GM19324 (cell line): ENCODE measurements at regions not wholly inside any gene's neighbourhood (a gene's known extent, or its start where the extent isn't known, plus 50 kb on each side); places are given as distances from the start of the nearest gene placed in this dataset.

Experiments used
- ATAC-seq: cut with Tn5 transposase; IDR thresholded peaks from one replicate; pipeline ENCODE4 v1.9.1; 2021; ENCODE audit warnings: mild to moderate bottlenecking, moderate library complexity; ENCODE audit not compliant: unreplicated experiment, low FRiP score

DNA sequence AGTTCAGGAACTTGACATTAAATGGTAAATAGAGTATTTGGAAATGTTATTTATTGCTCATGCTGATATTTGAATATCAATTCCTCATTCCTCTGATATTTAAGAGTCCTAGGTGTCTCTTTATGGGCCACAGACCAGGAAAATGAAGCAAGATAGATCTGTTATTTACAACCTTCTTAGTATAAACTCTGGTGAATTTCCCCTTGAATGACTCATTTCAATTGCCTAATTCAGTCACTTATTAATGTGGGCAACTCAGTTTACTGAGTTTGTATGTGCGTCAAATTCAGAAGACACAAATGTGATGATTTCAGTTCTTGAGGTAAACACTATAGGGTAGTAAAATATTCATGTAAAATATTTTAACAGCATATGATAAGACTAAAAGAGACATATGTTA, 1404.4 kb upstream of the PRMT6 start:
- no peak for ATAC-seq

DNA sequence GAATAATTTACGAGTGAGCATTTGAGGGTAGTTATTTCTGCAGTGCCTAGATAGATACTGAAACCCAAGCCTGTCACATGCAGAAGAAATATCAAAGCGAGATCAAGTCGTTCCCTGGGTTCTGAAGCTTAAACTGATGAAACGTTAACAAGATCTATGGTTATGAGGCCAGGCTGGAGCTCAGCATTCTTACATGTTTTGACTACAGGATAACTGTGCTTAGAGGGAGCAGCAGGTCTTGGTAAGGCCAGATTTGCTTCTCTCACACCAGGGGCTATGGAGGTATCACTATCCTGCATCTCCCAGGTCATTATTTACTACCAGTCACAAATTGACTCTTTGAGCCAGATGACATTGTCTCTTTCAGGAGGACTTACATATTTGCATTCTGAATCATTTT, 1401.4 kb upstream of the PRMT6 start:
- no peak for ATAC-seq

DNA sequence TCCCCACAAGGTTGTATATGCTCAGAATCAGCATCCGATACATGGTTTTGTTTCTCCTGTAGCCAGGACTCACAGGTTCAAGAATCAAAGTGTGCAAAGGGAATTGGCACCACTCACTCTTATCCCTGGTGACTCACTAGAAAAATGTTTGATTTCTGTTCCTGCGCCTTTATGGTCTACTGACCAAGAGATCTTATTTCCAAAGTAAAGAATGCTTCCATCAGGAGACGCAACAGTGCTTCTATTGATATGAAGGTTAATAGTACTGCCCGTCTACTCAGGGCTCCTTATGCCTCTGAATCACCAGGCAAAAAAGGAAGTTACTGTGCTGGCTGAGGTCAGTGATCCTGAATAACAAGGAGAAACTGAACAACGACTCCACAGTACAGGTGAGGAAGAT, 1392.0 kb upstream of the PRMT6 start:
- ATAC-seq, result no peak

DNA sequence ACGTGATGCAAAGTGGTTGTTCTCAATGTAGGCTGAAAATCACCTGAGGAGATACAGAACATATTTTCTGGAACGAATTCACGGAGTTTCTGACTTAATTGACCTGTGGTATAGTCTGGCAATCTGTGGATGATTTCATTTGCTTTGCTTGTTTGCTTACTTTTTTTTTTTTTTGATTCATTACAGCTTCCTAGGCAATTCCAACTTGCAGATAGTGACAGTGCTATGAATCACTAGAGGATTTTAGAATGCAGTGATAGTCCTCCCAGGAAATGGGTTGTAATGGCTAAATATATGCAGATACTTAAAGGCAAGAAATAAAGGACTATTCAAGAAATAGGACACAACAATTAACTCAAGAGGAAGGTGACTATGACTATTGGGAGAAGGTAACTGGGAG, 1378.1 kb upstream of the PRMT6 start:
- ATAC-seq, result no peak

DNA sequence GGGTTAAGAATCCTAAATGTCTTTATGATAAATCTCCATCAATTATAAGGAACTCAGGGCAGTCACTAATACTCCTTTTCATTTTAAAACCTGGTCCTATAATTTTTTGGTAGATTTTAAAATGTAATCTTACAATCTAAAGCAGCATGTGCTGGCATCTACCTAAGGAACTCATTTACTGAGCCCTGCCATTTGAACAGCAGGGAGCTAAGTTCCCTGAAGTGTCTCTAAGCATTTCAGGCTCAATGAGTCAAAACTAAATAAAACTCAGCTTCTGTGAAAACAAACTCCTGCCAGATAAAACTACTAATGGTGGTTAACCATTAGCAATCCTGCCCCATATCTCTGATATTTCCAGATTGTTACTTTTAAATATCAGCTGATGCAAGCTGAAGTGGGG, 1371.8 kb upstream of the PRMT6 start:
- no peak for ATAC-seq

DNA sequence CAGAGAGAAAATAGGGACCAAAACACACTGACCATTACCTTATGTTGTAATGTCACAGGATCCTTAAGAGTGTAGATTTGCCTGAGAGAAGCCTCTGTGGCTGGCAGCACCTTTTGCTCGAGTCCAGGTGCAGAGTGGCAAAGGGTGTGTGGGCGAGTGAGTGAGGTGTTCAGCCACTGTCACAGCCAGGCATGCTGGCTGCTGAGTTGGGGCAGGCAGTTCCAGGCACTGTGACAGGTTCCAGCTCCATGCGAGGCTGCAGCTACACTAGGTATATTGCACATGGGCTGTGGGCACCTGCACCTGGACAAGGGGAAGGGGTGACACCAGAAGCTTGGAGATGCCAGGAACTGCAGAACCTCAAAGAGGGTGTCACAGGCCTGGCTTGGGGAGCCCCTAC, 1370.4 kb upstream of the PRMT6 start:
- no peak for ATAC-seq

DNA sequence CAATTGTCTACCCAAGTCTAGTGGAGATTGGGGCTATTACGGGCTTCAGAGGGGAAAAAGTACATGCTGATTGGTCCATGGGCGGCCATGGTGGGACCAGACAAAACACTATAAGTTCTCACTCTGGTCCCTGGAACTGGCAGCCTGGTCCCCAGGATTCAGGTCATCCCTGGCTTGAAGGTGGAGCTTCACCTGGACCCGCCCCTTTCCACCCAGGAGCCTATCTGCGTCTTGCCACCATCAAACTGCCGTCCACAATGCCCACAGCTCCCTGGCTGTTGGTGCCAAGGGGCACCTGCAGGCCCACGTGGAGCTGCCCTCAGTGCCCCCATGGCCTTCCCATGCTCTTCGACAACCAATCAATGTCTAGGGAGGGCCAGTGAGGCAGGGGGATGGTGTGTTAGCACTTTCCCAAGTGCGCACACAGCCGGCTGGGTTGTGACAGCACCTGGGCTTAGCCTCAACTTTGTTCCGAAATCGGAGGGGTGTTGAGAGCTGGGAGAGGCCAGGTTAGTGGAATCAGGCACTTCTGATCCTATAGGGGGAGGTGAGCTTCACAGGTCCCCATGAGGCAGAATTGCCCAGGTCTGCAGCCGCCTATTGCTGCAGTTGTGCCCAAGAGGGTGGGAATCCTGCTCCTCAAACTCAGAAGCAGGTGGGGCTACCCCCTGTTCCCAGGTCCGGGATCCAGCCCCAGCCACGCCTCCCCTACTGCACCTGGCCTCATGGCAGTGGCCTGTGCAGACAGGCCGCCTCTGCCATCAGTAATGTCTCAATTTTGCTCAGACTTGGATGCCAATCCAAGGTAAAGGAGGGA, 1369.4 kb upstream of the PRMT6 start:
- ATAC-seq, result no peak

DNA sequence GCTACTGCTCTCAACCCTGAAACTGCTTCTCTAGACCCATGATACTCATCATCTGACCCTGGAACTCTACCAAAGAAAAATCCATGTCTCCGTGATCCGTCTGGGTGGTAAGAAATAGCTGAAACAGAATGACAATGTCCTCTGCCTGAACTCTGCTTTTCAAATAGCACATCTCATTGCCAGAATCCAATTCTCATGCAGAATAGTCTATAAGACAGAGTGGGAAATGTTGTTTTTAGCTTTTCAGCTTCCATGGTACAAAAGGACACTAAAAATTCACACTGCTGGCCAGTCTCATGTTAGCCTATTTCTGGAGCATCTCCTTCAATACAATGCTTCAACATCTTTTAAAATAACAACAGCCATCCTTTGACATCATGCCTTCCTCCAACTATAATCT, 1355.8 kb upstream of the PRMT6 start:
- no peak for ATAC-seq

DNA sequence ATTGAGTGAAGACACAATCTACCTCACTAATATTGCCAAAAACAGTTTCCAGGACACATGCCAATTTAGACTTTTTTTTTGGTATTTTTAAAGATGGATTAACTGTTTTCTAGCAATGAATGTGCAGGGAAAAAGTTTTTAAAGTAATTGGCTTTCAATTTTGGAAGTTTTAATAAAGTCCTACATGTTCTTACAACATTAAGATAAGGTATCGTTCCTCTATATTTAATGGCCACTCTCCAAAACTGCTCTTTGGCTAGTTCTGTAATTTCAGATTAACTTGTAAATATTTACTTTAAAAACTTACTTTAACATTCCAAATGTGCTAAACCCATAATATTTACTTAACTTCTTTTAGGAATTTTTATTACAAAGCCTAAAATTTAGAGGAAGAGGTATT, 1332.2 kb upstream of the PRMT6 start:
- no peak for ATAC-seq

DNA sequence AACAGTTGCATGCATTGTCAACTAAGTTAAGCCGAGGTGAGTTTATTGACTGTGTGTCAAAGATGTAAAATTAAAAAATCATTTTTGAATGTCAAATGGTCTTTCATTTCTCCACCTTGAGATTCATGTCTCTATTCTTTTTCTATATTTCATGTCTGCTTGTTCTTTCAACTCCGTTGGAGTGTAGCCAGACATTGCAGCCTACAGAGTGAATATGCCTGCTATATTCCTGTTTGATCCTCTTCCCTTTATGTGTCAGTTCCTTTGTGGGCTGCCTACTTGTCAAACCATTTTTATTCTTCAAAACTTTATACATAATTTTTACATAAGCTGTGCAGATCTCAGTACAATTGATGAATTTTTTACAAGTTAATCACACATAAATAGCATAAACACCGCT, 1325.8 kb upstream of the PRMT6 start:
- no peak for ATAC-seq

DNA sequence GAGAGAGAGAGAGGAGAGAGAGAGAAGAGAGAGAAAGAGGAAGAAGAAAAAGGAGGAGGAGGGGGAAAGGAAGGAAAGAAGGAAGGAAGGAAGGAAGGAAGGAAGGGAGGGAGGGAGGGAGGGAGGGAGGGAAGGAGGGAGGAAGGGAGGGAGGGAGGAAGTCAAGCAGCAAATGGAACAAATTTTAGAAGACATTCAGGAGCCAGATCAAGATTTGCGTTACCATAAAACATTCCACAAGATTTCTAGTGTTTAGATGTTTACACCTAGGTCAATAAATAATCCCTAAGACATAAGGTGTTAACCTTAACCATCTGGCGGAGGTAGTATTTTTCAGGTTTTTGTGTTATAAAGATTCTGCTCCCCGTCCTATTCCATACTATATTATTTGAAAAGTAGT, 1320.1 kb upstream of the PRMT6 start:
- no peak for ATAC-seq

DNA sequence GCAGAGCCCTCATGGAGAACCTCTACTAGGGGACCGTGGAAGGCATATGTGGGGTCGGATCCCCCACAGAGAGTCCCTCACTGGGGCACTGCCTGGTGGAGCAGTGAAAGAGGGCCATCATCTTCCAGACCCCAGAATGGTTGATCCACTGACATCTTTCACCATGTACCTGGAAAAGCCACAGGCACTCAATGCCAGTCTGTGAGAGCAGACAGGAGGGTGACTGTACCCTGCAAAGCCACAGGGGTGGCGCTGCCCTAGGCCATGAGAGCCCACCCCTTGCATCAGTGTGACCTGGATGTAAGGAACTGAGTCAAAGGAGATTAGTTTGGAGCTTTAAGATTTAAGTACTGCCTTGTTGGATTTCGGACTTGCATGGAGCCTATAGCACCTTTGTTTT, 1276.7 kb upstream of the PRMT6 start:
- no peak for ATAC-seq

DNA sequence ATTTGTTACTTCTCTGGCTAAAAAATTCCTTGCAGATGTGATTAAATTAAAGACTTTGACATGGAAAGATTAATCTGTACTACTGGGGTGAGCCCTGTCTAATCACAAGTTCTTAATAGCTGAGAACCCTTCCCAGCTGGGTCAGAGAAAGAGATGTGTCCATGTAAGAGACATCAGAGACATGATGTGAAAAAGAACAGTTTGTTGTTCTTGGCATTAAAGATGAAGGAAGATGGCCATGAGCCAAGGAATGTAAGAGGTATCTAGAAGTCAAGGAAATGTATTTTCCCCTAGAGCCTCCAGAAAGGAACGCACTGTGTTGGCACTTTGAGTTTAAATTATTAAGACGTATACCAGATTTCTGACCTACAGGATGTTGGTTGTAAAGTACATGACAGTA, 1271.5 kb upstream of the PRMT6 start:
- no peak for ATAC-seq

DNA sequence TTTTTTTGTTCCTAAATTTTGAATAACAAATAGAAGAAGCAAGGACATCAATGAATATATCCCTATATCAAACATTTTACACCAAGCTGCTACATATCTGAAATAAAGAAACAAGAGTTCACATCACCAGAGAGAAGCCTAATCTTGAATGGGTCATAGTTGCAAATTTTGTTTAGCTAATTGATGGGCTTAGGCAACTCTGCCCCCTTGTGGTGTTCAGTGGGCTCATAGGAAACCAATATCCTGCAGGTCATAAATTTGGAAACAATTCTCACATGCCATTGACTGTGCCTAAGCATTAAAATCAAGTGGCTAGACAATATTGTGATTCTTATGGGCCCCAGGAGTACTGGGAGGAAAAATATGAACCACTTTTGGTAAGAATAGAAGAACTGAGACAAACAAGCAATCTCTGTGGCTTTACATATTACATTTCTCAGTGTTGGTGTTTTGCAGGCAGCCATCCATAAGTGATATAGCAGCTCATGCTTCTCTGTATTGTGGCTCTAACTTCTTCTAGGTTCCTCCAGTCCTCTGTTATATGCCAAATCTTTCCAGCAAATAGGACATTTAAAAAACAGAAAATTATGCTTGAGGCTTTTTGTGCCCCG, 1262.8 kb upstream of the PRMT6 start:
- ATAC-seq, result no peak

DNA sequence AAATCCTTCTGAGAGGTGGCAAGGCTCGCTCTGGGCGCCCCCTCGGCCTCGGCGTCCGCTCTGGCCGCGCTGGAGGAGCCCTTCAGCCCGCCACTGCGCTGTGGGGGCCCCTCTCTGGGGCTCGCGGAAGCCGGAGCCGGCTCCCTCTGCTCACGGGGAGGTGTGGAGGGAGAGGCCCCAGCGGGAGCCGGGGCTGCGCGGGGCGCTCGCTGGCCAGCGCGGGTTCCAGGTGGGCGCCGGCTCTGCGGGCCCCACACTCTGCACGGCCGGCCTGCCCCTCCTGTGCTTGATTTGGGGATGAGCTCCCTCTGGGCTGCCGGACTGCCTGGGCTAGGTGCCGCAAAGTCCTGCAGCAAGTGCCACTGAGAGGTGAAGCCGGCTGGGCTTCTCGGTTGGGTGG, 1260.7 kb upstream of the PRMT6 start:
- no peak for ATAC-seq

DNA sequence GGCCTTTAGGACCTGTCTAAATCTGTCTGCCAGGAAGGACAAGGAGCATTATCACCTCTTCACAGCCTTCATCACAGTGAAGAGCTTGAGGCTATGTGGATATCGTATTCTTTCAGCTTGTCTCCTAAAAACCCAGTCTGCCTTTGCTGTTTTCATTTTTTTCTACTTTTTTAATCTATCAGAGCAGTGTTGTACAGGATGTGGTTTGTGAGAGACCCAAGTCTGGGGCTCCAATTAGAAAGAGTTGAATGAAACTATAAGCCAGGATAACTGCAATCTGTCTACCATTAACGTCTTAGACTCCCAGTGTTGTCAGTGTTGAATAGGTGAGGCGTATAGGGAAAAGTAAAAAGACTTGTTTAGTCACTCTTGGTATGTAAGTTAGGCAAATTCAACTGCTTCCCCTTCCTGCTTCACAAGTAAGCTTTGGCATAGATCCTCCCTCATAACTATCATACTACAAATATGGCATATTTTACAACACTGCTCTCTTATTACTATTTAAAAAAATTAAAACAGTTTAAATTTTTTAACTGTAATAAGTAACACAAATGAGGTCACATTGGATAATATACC, 1225.8 kb upstream of the PRMT6 start:
- no peak for ATAC-seq

DNA sequence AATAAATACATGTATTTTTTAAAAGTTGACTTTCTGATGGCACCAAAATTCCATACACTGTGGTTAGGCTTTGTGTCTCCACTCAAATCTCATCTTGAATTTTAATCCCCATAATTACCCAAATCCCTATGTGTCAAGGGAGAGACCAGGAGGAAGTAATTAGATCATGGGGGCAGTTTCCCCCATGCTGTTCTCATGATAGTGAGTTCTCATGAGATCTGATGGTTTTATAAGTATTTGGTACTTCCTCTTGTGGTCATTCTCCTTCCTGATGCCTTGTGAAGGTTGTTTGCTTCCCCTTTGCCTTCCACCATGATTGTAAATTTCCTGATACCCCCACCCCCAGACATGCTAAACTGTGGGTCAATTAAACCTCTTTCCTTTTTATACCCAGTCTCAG, 1218.4 kb upstream of the PRMT6 start:
- no peak for ATAC-seq

DNA sequence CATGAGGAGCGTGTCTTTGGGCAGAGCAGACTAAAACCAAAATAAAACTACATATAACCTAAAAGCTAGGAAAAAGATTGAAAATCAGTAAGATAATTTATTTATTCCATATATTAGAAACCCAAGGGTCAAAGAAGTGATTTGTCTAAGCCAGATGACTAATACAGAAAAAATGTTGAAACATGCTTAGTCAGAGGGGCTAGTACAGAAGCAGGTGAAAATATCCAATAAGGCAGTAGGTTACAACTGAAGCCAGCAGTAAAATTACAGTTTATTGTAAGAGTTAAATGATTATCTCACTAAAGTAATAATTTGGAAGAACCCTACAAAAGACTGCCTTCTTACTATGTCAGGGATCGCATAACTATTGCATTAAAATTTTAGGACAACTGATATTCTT, 1190.9 kb upstream of the PRMT6 start:
- ATAC-seq, result no peak

DNA sequence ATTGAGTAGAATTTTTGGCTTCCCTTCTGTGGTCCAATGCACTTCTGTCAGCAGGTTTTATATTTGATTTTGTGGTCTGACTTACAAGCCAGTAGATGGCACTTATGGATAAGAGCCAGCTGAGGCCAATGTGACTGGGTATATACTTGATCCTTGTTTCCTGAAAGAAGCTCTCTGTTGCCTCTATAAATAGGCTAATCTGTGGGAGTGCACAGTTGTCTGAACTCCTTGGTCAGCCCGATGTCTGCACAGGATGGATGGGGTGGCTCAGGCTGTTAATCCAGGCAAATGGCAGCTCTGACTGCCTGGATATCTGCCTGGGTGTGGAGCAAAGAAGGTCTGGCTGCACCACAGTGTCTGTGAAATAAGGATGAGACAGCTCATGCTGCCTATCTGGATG, 1183.7 kb upstream of the PRMT6 start:
- no peak for ATAC-seq

DNA sequence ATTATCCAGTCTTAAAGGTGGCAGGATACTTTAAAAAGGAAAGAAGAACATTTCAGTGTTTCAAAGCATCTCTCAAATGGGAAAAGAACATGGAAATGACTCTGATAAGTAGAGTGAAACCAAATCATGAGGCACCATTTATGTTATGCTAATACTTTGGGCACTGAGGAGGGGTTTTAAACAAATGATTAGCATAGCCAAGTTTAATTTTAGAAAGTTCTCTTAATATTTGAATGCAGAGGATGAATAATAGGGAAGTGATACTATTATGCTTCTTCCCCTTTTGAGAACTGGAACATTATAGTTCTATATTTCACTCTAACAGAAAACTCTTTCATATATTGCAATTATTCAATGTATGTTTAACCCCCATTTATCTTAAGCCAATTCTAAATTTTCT, 1181.9 kb upstream of the PRMT6 start:
- ATAC-seq, result no peak

DNA sequence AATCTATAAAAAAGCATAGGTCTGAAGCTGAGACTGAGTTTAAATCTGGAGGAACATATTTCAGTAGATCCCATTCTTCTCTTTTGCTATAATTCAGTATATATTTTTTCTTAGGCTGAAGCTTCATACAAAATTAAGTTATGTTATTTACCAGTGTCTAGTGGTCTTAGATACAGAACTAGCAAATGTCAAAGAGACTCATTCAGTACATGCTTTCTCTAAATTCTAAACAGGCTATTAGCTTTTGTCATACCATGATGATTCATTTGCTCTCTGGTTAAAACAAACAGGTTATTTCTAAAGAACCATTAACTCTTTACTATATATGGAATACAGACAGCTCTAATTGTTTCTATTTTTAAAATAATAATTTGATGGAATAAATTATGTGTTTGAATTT, 1170.2 kb upstream of the PRMT6 start:
- ATAC-seq, result no peak

DNA sequence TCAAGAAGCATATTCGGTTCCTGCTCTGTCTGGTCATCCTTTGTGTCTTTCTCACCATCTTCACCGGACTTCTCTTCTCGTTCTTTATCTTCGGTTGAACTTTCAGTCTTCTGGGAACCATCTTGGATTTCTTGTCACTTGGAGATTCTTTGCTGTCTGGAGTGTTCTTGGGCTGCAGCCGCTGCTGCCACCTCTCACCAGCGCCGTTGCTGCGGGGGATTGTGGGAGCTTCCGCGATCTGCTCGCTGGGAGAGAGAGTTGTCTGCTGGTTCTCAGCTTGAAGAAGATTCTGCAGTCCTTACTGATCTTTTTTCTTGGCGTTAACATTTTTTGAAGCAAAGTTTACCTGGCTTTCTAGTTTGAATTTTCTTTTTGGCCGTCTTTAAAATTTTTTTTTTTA, 1165.2 kb upstream of the PRMT6 start:
- ATAC-seq, result no peak
